ENCODE measurements at regions not wholly inside any gene's neighbourhood (a gene's known extent, or its start where the extent isn't known, plus 50 kb on each side); places are given as distances from the start of the nearest gene placed in this dataset.
"Not testable (repeated sequence)": the region's sequence is repeated elsewhere in the genome, so short reads cannot be mapped to it uniquely, and the experiment has no call there.

- no peak for DNase-seq
These were observed 80.3 kb downstream of the POU3F4 start for GRCh38 chrX:83588409-83588808.

GRCh38 chrX:83593634-83594294, 85.7 kb downstream of the POU3F4 start:
- DNase-seq: no peak

DNA sequence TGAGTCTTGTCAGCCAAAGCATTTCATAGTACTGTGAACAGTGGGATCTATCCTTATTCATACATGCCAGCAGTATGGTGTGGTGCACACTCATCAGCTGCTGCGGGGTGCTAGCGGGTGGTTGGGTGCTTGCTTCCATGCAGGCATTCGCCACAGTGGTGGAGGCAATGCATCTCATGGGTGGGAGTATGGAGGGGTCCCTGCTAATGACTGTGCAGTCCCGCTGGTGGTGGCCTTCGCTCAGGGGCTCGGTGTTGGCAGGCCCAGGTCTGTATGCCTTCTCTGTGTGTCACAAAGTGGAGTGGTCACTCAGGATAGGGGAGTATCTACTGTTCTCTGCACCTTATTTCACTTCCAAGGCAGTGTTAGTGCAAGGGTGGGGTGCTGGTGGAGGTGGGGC, 122.6 kb downstream of the POU3F4 start:
- no peak for DNase-seq

GRCh38 chrX:83649706-83650105, 141.6 kb downstream of the POU3F4 start:
- DNase-seq: not testable (repeated sequence)

DNA sequence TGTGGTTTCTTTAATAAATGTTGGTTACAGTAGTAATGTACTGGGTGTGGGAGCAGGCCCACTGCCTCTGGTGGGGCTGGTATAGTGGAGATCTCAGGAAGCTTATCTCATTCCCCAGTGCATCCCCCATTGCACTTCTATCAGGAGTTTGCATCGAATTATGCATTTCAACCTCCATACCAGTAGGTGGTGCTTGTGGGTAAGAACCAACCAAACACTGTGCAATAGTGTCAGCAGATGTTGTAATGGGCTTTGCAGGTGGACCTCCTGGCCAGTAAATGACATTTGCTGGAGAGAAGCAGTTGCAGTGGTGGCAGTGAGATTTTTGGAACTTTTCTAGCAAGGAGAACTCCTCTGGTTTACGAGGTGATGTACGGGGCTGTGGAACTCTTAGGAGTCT, 150.6 kb downstream of the POU3F4 start:
- peak; percentile 0 for DNase-seq

Data from NCI-H1694 treated with DMSO at 0.1 percent for 48 hours (cell line).